Stimulated activated CD8-positive, alpha-beta memory T cell treated with anti-CD3 and anti-CD28 coated beads, Interleukin-2, amount 100 ng/mL, for 48 hours (primary cell): ENCODE measurements at regions not wholly inside any gene's neighbourhood (a gene's known extent, or its start where the extent isn't known, plus 50 kb on each side); places are given as distances from the start of the nearest gene placed in this dataset.
"Not testable (repeated sequence)": the region's sequence is repeated elsewhere in the genome, so short reads cannot be mapped to it uniquely, and the experiment has no call there.

Source experiments
- DNase-seq, 2 donors: peaks; one replicate each; pipeline ENCODE4 v3.0.0-alpha.2; 2020; ENCODE audit warnings: low read depth in 2 of 2

DNA sequence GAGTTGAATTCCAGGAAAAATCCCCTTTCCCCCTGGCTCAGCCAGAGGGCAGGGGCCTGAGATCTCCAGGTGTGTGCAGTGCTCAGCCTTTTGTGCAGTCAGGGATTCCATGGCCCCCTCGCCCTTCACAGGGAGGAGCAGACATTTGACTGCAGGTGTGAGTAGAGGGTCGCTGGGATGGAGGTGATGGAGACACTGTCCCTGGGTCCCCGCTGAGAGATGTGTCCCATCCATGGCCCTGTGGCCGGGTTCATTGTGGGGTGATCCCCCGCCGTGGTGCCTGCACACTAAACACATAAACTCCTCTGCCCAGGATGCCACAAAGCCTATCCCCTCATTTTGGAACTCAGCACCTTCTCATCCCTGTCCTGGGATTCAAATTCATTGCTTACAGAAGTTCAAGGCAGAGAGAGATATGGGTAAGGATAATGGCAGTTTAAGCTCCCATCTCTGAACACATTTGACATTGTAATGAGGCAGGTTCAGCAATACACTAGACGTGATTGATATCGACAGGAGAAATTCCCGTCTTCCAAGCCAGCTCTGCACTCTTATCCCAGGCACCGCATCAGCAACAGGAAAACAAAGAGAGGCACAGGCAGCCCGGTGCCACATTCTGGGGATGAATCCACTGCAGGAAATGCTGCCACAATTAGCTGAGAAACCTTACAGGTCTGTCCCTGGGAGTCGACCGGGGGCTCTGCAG is 55.3 kb upstream of the SFSWAP start:
- not testable (repeated sequence) for DNase-seq

- not testable (repeated sequence) for DNase-seq
These were observed 54.1 kb upstream of the SFSWAP start for GRCh38 chr12:131656796-131657195.

- DNase-seq, result not testable (repeated sequence)
These were observed 52.3 kb upstream of the SFSWAP start for GRCh38 chr12:131658605-131659004.

DNA sequence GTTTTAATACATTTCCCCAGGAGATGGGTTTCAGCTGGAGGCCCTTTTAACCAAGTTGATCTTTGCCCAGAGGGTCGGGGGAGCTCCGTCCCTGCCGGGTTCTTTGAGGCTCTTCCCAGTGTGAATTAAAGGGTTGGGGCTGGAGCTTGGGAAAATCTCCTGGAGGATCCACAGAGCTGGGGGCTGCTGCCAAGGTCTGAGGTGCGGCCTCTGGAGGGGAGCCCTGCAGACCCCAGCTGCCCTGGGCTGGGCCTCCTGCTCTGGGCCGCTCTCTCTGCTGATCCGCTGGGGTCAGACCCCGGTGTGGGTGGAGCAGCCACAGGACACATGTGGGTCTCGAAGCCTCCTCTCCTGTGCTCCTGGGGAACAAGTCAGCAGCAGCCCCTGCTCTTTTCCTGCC is 51.4 kb upstream of the SFSWAP start:
- not testable (repeated sequence) for DNase-seq

GRCh38 chr12:131659976-131660375 is 50.9 kb upstream of the SFSWAP start:
- not testable (repeated sequence) for DNase-seq

DNA sequence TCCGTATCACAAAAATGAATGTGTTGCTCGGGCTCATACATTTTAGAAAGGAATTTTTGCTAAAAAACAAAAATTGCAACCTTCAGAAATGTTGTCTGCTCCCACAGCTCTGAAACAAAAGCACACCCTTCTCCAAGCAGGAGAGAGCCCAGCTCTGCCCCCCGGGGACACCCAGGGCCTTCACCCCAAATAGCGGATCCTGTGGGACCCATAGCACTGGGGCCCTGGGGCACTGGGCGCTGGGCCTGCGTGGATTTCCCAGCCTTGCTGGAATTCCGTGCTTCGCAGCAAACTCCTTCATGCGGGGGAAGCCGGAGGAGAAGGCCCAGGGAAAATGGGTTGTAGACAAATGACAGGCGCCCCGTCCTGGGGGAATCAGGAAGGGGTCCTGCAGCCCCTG is 50.5 kb upstream of the SFSWAP start:
- not testable (repeated sequence) for DNase-seq
